MM.1S (cell line): ENCODE measurements at regions not wholly inside any gene's neighbourhood (a gene's known extent, or its start where the extent isn't known, plus 50 kb on each side); places are given as distances from the start of the nearest gene placed in this dataset.

Experiments
- CTCF ChIP-seq: fragments of 300-600 bp; sonication (generic); IDR thresholded peaks from 2 replicates; pipeline ENCODE4 v1.5.1; 2016; ENCODE audit warnings: antibody characterized with exemption, low read length, mixed read lengths
- EZH2 ChIP-seq: fragments of 300-600 bp; sonication (generic); optimal IDR thresholded peaks from 2 replicates; pipeline ENCODE3; 2017; ENCODE audit warnings: low read depth, mild to moderate bottlenecking, antibody characterized with exemption, low read length, mixed read lengths
- EZH2phosphoT487 ChIP-seq: fragments of 300-600 bp; sonication (generic); IDR thresholded peaks from 2 replicates; pipeline ENCODE4 v1.6.1; 2018; ENCODE audit warnings: antibody characterized with exemption, low read length

- TF ChIP-seq CTCF (no peak), EZH2 (no peak), EZH2phosphoT487 (no peak)
These were observed 217.6 kb upstream of the PIK3R1 start for GRCh38 chr5:67997892-67998457.
